VCaP (cell line): ENCODE measurements at regions not wholly inside any gene's neighbourhood (a gene's known extent, or its start where the extent isn't known, plus 50 kb on each side); places are given as distances from the start of the nearest gene placed in this dataset.

ENCODE experiments used
- H3K27ac ChIP-seq: fragments of 450-650 bp; 2 replicates; pipeline ENCODE4 v1.5.1; 2017
- TF ChIP-seq, protein P1 (sequence below): fragments of 450-650 bp; conservative IDR thresholded peaks from 2 replicates; pipeline ENCODE4 v1.5.1; 2017; ENCODE audit warnings: mild to moderate bottlenecking, moderate library complexity

DNA sequence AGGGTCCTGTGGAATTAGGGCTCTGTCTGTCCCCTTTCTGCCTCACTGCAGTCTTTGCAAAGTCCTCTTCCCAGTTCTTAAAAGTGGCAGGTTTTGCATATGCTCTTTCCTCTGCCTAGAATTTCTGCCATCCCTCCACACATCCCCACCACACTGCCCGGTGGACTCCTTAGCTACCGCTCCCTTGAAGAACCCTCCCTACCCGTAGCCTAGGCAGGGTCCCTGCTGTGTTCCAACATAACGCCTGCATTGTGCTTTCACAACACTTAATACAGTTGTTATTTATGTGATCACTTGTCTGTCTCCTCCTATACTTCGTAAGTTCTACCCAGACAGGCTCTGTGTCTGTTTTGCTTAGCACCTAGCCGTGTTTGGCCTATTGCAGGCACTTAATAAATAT is 142.5 kb upstream of the DMRT1 start:
- no peak overlapping the region for H3K27ac ChIP-seq
- TF ChIP-seq, protein P1, sequence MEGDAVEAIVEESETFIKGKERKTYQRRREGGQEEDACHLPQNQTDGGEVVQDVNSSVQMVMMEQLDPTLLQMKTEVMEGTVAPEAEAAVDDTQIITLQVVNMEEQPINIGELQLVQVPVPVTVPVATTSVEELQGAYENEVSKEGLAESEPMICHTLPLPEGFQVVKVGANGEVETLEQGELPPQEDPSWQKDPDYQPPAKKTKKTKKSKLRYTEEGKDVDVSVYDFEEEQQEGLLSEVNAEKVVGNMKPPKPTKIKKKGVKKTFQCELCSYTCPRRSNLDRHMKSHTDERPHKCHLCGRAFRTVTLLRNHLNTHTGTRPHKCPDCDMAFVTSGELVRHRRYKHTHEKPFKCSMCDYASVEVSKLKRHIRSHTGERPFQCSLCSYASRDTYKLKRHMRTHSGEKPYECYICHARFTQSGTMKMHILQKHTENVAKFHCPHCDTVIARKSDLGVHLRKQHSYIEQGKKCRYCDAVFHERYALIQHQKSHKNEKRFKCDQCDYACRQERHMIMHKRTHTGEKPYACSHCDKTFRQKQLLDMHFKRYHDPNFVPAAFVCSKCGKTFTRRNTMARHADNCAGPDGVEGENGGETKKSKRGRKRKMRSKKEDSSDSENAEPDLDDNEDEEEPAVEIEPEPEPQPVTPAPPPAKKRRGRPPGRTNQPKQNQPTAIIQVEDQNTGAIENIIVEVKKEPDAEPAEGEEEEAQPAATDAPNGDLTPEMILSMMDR = no peak

DNA sequence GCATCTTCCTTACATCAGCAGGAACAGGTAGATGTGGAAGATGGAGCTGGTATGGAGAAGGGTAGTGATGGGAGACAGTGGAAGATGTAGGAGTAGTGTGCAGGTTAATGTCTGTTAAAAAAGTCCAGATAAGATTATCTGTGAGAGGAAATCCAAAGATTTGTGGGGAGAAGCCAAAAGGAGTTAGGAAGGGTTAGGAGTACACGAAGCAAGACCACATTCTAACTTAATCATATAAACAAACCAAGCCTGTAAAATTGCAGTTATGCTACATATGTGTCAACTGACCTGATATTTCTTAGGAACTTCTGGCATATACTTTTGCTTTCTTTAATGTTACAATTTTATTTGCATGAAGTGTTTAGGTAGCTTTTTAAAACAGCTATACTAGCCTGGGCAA is 142.1 kb upstream of the DMRT1 start:
- no peak overlapping the region for H3K27ac ChIP-seq
- TF ChIP-seq, protein P1 = no peak

DNA sequence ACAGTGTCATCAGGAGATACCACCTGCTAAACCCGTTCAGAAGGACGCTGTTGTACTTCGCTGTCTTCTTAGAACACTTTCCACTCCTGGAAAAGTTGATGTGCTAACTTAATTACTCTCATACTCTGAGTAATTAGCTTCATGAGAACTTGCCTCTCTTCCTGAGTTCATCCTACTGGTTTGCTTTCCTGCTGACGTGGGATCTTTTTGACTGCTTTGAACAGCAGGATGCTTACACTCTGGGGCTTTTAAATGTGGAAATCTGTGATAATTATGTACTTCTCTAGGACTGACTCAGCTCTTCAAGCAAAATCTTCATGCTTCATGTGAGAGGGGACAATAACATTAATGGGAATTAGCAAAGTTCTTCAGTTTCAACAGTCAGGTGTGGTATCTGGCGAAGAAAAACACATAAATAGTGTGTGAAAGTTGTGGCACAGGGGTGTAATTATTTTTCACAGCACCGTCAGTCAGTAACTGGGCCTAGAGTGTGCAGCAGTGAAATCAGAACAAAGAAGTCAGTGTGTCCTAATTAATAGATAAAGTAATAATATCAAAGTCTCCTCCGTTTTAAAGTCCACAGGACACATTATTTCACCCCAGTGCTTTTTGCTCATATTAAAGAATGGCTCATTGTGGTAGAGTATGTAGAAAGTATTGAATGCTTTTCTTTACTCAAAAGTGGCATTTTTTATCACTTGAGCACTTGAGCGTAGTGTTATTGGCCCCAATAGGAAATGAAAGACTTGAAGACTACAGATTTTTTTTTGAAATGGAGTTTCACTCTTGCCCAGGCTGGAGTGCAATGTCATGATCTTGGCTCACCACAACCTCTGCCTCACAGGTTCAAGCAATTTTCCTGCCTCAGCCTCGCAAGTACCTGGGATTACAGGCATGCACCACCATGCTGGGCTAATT is 140.9 kb upstream of the DMRT1 start:
- no peak overlapping the region for H3K27ac ChIP-seq
- TF ChIP-seq, protein P1 = no peak

DNA sequence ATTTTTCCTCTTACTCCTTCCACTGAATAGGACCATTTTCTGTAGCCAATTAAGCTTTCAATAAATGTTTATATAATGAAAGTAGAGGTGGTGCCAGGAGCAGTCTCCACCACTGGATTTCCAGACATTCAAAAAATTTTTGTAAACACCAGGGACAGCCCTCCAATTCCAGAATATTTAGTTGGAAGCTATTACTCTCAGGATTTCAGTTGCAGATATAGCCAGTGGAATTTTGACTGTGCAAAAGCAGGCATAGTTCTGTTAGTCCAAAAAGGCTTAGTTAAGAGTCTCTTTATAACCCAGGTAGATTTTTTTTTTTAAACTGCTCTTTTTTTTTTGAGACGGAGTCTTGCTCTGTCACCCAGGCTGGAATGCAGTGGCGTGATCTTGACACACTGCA is 138.1 kb upstream of the DMRT1 start:
- TF ChIP-seq, protein P1 = no peak
- H3K27ac ChIP-seq = no peak overlapping the region

DNA sequence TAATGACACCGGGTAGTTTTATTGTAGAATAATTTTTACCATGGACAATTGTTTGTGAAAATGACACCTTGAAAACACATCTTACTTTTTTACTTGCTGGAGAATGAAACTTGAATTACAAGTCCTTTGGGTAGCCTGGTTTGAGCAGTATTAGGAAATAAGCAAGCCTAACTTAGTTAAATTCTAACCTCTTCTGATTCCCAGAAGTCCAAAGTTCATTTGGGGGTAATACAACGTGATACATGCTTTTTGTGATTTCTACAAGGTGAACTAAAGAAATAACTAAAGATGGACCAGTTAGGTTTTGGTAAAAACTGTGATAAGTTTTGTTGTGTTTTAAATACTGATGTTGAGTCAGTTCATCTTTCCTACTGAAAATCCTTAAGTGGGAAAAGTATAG is 135.4 kb upstream of the DMRT1 start:
- peak overlapping the region; percentile 78 for H3K27ac ChIP-seq
- TF ChIP-seq, protein P1 = no peak

DNA sequence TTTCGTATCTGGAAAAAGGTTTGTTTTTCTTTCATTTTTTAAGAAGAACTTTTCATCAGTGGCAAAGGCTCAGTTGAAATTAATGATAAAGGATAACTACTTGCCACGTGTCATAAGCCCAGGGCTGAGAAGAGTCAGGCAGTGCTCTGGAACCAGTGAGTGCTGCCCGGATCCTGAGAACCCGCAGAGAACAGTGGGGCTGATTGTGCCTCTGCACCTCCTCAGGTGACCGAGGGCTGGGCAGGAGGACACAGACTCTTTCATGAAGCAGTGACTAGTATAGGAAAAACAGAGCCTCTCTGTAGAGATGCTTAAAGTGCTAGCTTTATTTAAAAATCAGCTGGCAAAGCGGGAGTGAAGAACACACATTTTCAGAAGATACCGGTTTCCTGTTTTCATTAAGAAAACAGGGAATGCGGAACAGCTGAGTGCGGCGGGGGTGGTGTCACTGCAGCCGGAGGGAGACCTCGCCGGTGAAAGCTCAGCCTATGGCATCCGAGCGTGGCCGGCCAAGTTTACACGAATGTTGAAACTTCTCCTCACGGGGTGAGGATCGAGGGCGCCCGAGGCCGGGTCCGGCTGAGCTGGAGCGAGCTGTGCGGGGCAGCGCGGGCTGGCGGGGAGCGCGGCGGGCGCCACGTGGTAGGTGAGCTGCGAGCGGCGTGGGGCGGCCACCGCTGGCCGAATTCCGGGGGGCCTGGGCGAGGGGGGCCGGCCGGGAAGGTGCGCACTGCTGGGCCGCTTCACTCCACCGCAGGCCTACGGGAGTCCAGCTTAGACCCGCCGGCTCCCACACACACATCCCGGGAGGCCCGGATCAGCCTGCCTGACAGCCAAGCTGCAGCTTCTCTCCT is 134.7 kb upstream of the DMRT1 start:
- TF ChIP-seq, protein P1 = no peak
- peak overlapping the region; percentile 78 for H3K27ac ChIP-seq

DNA sequence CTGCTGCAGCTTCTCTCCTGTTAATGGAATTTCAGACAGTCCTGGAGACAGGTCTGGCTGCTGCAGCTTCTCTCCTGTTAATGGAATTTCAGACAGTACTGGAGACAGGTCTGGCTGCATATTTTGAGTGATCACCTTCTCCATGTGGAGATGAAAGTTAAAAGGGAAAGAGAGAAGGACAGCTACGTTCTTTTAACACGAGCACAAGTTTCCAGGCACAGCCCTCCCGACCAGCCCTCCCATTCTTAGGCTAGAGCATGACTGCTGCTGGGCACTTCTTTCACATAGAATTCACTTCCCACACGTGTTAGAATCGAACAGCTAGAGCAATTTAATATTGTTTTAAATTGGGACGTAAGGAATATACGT is 133.3 kb upstream of the DMRT1 start:
- TF ChIP-seq, protein P1 = no peak
- peak overlapping the region; percentile 25 for H3K27ac ChIP-seq
